NCI-H146 treated with DMSO at 0.1 percent for 48 hours (cell line): ENCODE measurements at regions not wholly inside any gene's neighbourhood (a gene's known extent, or its start where the extent isn't known, plus 50 kb on each side); places are given as distances from the start of the nearest gene placed in this dataset.
"Not testable (repeated sequence)": the region's sequence is repeated elsewhere in the genome, so short reads cannot be mapped to it uniquely, and the experiment has no call there.

Source experiments
- DNase-seq: peaks from one replicate; lab custom pipeline; 2025; ENCODE audit not compliant: unreplicated experiment; lab: John Stamatoyannopoulos, UW

GRCh38 chr16:59067205-59067604 lies 333.1 kb upstream of the GOT2 start:
- no peak for DNase-seq

GRCh38 chr16:59060207-59060606 lies 326.1 kb upstream of the GOT2 start:
- no peak for DNase-seq

DNA sequence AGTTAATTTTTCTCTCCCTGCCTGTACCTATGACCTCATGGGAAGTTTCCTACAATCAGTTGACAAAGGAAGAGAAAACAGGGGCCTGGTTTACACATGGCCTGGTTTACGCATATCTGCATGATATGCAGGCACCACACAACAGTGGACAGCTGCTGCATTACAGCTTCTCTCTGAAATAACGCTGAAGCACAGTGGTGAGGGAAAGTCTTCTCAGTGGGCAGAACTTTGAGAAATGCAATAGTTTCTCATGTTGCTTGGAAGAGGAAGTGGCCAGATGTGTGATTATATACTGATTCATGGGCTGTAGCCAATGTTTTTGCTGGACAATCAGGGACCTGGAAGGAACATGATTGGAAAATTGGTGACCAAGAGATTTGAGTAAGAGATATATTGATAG lies 324.1 kb upstream of the GOT2 start:
- DNase-seq = no peak

DNA sequence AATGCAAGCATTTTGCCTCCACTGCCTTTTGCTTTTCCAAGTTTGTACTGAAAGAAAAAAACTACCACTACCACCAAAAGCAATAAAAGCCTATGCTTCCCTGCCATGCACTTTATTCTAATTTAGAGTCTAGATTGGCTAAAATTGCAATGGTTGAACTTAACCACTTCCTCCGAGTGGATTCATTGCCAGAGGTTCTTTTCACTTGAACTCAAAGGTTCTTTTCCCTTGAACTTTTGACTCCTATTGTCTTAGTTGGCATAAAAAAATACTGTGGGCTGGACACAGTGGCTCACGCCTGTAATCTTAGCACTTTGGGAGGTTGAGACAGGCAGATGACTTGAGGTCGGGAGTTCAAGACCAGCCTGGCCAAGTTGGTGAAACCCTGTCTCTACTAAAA lies 319.8 kb upstream of the GOT2 start:
- no peak for DNase-seq

DNA sequence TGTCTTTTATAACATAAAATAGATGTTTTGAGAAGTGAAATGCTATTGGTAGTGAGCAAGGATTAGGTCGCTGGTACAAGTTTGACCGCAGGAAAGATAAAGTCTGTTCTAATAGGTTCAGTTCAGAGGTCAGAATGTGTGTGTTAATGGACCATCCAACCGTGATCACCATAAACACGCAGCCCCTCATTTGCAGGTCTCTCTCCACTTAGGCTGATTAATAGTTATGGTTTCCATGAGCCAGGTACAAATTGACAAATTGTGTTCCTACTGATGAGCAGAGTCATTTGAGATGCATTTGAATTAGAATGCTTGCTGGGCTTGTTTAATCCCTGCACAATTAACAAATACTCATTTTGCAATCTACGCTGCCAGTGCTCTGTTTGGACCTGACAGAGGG lies 318.1 kb upstream of the GOT2 start:
- DNase-seq = no peak

- DNase-seq = no peak
These were observed 314.8 kb upstream of the GOT2 start for GRCh38 chr16:59048876-59049275.

DNA sequence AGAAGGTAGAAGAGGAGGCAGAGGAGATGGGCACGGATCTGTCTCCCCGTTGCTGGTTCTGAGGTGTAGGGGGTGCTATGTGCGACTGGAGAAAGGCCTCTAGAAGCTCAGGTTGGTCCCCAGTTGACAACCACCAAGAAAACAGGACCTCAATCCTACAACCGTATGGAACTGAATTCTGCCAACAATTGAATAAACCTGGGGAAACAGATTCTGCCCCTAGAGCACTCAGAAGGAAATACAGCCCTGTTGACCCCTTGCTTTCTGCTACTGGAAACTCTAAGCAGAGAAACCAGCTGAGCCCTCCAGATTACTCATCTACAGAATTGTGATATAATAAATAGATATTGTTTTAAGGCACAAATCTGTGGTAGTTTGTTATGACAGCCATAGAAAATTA lies 313.0 kb upstream of the GOT2 start:
- no peak for DNase-seq

DNA sequence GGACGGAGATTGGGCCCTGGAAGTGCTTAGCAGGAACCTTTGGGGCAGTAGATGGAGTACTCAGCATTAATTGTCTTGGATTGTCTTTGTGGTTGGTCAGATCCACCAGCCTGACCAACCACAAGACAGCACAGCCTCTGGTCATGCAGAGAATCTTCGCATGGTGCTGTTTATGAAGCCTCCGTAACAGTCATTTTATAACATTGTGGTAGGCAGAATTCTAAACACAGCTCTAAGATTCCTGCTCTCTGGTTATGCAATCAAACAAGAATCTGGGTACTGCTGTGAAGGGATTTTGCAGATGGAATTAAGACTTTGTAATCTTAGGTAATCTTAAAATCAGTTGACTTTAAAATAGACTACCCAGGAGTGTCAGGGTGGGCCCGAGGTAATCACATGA lies 312.2 kb upstream of the GOT2 start:
- DNase-seq = no peak

DNA sequence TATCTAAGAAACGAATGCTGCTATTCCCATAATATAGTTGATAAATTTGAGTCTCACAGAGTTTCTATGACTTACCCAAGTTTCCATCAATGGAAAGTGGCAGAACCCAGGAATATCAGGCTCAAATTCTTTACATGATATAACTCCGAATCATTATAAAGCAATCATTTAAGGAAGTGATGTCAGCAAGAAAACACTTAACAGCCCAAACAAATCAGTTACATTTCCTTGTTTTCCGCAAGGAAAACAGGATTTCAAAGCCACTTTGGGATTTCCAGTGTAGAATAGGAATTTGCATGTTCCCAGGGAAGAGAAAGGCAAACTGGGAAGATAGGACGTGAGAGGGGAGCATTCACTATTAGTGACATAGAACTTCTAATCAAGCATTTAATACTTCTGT lies 311.4 kb upstream of the GOT2 start:
- no peak for DNase-seq

DNA sequence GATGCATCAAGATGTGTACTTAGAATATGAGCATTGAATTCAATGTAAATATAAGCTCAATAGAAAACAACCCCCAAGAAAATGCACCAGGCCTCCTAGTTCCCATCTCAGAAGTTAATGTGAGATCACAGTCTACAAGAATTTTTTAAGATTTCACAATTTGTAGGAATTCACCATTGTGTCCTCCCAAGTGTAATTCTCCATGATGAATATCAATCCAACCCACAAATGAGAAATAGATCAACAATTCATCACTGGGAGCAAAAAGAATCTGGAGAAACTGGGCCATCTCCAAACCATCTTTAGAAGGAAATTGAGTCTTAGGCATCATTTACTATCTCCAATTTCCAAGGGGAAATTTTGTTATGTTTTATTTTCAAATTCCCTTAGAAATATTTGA lies 310.5 kb upstream of the GOT2 start:
- no peak for DNase-seq

GRCh38 chr16:59042301-59042700 lies 308.2 kb upstream of the GOT2 start:
- DNase-seq = no peak

DNA sequence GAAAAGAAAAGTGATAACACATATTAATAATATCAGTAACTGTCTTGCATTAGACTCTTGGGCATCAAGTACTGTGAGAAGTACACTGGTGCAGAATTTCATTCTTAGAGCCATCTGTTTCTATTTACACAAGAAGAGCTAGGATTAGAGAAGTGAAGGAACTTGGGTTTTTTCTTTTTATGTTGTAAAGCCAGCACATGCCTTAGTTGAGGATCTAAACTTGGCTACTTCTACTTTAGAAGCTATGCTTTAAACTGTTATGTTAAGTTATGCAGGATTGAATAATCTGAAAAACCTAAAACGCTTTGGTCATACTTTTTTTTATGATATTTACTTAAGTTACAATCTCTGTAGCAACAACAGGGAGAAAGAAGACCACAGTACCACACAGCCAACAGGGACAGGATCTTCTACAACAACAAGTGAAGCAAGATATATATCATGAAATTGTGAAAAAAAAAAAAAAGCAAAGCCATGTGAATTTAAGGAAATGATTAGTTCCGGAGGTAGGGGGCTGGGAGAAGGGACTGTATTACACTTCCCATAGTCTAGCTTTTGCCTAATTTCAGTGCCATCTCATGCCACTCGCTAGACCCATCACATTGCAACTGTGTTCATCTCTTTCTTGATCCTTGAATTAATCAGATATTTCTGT lies 305.1 kb upstream of the GOT2 start:
- no peak for DNase-seq

GRCh38 chr16:59030923-59031485 lies 296.9 kb upstream of the GOT2 start:
- no peak for DNase-seq

- no peak for DNase-seq
These were observed 287.6 kb upstream of the GOT2 start for GRCh38 chr16:59021751-59022150.

DNA sequence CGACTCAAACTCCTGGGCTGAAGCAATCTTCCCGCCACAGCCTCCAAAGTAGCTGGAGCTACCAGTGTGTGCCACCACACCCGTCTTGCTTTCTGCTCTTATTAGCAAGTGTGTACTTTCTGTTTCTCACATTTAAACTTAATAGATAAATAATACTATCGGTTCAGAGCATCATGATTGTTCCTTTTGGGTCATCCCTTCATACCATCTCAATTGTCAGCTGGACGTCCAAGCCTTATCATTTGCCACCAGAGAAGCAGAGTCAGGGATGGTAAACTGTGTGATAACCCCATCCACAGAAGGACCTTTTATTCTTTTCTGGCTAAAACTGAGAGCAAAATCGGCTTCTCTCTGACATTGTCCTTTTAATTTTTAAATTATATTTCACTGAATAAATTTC lies 279.8 kb upstream of the GOT2 start:
- DNase-seq = no peak

- DNase-seq = no peak
These were observed 265.6 kb upstream of the GOT2 start for GRCh38 chr16:58999762-59000161.

GRCh38 chr16:58992755-58993154 lies 258.6 kb upstream of the GOT2 start:
- DNase-seq = not testable (repeated sequence)

GRCh38 chr16:58983181-58983965 lies 249.3 kb upstream of the GOT2 start:
- not testable (repeated sequence) for DNase-seq

- no peak for DNase-seq
These were observed 236.7 kb upstream of the GOT2 start for GRCh38 chr16:58970775-58971174.

DNA sequence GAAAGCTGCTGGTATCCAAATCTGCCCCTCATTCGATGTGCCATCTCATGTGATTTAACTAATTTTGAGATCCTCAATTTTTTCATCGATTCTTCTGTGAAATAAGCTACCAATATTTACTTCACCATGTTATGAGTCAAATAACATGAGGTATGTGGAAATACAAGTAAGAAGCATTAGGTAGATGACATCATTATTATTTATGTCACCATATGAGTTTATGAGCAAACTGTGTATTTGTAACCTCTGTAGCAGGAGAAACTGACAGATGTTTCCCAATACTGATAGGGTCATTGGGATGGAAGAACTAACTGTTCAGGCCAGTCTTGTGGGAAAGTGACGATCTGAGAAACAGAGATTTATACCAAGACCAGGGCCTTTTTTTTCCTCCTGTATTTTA lies 229.4 kb upstream of the GOT2 start:
- no peak for DNase-seq

- no peak for DNase-seq
These were observed 228.7 kb upstream of the GOT2 start for GRCh38 chr16:58962811-58963210.

DNA sequence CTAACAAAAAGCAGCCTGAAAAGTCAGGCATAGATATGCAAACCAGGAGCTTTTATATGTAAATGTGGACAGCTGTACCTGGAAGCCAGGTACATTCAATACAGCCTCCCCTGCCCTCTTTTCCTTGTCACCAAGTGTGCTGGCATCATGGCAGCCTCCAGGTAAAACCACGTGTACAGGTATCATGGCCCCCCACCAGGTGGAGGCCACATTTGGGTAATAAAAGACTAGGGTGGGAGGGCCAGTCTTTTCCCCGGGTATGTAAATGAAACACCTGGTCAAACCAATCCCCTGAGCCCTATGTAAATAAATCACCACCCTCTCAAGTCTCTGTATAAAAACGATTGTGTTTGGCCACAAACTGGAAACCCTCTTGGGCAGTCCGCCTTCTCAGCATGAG lies 226.4 kb upstream of the GOT2 start:
- no peak for DNase-seq

DNA sequence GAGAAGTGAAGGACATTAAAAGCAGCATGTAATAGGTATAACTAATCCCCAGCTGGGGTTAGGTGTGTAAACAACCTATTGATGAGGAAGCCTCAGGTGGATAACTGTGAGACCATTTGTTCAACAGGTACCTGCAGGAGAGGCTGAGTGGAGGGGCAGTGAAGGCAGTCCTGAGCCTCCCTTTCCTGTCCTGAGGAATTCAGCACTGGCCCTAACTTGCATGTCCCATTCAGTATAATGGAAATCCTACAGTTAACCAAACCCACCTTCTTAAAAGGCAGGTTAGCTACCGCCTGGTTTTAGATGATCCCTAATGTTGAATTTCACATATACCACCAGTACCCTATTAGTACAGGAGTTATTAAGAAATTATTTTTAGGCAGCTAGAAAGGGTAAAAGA lies 225.9 kb upstream of the GOT2 start:
- no peak for DNase-seq
